Medulla oblongata (tissue), 1 donor: ENCODE measurements at regions not wholly inside any gene's neighbourhood (a gene's known extent, or its start where the extent isn't known, plus 50 kb on each side); places are given as distances from the start of the nearest gene placed in this dataset.

Experiments
- DNase-seq: peaks from one replicate; pipeline ENCODE4 v3.0.0-alpha.2; 2015; ENCODE audit errors: extremely low spot score

- no peak for DNase-seq
Measured at GRCh38 chr11:32316858-32317642, 118.3 kb downstream of the WT1 start.

- DNase-seq, result no peak
Measured at GRCh38 chr11:32317643-32318042, 117.7 kb downstream of the WT1 start.

GRCh38 chr11:32318071-32319055, 117.0 kb downstream of the WT1 start:
- DNase-seq, result no peak

GRCh38 chr11:32323814-32324130, 111.6 kb downstream of the WT1 start:
- no peak for DNase-seq

GRCh38 chr11:32325187-32325586, 110.2 kb downstream of the WT1 start:
- no peak for DNase-seq

- no peak for DNase-seq
Measured at GRCh38 chr11:32325725-32326124, 109.6 kb downstream of the WT1 start.

- DNase-seq, result no peak
Measured at GRCh38 chr11:32326522-32326921, 108.8 kb downstream of the WT1 start.

- no peak for DNase-seq
Measured at GRCh38 chr11:32328392-32328791, 106.9 kb downstream of the WT1 start.

GRCh38 chr11:32331098-32331497, 104.2 kb downstream of the WT1 start:
- DNase-seq, result no peak

GRCh38 chr11:32331792-32332191, 103.5 kb downstream of the WT1 start:
- no peak for DNase-seq

GRCh38 chr11:32332990-32333319, 102.4 kb downstream of the WT1 start:
- DNase-seq, result no peak

- DNase-seq, result peak; percentile 71
Measured at GRCh38 chr11:32333320-32333991, 101.9 kb downstream of the WT1 start.

GRCh38 chr11:32334822-32335221, 100.5 kb downstream of the WT1 start:
- no peak for DNase-seq
